Esophagus squamous epithelium (tissue), 5 donors: ENCODE measurements at regions not wholly inside any gene's neighbourhood (a gene's known extent, or its start where the extent isn't known, plus 50 kb on each side); places are given as distances from the start of the nearest gene placed in this dataset.

ENCODE experiments used
- DNase-seq: peaks from one replicate; lab custom pipeline; 2025; lab: John Stamatoyannopoulos, UW
- H3K27ac ChIP-seq, 4 donors: fragments of 200-600 bp; sonication (generic); one replicate each; pipeline ENCODE4 v1.5.1; 2016 to 2019; ENCODE audit warnings: mild to moderate bottlenecking in 1 of 4
- H3K27me3 ChIP-seq, 4 donors: fragments of 200-600 bp; sonication (generic); 1 replicate in 3 of 4; 2 replicates in 1 of 4; pipeline versions ENCODE4 v1.5.1 to v1.6.0; 2017 to 2021; ENCODE audit warnings: antibody characterized with exemption in 1 of 4
- H3K36me3 ChIP-seq, 3 donors: fragments of 200-600 bp; sonication (generic); one replicate each; pipeline ENCODE4 v1.5.1; 2016 to 2019
- H3K4me1 ChIP-seq, 3 donors: fragments of 200-600 bp; sonication (generic); one replicate each; pipeline ENCODE4 v1.5.1; 2017 to 2019
- H3K4me3 ChIP-seq, 4 donors: fragments of 200-600 bp; sonication (generic); 1 replicate in 3 of 4; 2 replicates in 1 of 4; pipeline ENCODE4 v1.5.1; 2016 to 2019; ENCODE audit warnings: mild to moderate bottlenecking in 2 of 4, moderate library complexity in 1 of 4
- H3K9me3 ChIP-seq, 3 donors: fragments of 200-600 bp; sonication (generic); one replicate each; pipeline ENCODE4 v1.5.1; 2016 to 2019
- CTCF ChIP-seq, 6 experiments: fragments of 450-650 bp in 4 of 6; fragments of 200-600 bp in 2 of 6; sonication (generic) in 2 of 6; IDR thresholded peaks; one replicate each; pipeline ENCODE4 v1.5.1; 2016 to 2019; ENCODE audit warnings: antibody characterized with exemption in 6 of 6, mild to moderate bottlenecking in 4 of 6, moderate library complexity in 4 of 6
- POLR2A ChIP-seq, 4 donors: fragments of 450-650 bp; IDR thresholded peaks; one replicate each; pipeline ENCODE4 v1.6.1; 2017; ENCODE audit warnings: antibody characterized with exemption in 4 of 4, mild to moderate bottlenecking in 4 of 4, moderate library complexity in 3 of 4
- WGBS, 2 donors: methylation state at CpG; one replicate each; pipeline ENCODE4 v1.1.5; 2018; 5-methylcytosine and 5-hydroxymethylcytosine counted together
- intact Hi-C: fragments of 100-400 bp; cut with DNase I; formaldehyde crosslinking; loops from one replicate; pipeline ENCODE4 v1.15.0; 2022
- donor health status: DM: yes; HTN: yes; CAD: no.

- intact Hi-C loops: no loop called here
- no peak for TF ChIP-seq CTCF (IDR thresholded peaks at IDR 0.05)
- no peak for TF ChIP-seq POLR2A (IDR thresholded peaks at IDR 0.05)
- DNase-seq: no peak
- Histone ChIP-seq H3K9me3 (no peaks in the 10 kb centered on the region), H3K36me3 (no peaks in the 10 kb centered on the region), H3K27me3 (peaks cover 0 to 36% (median 0%) of the 10 kb centered on the region in 4 donors), H3K4me1 (peaks cover 0 to 22% (median 4%) of the 10 kb centered on the region in 3 donors), H3K4me3 (no peak overlapping the region), H3K27ac (no peak overlapping the region)
- 74 to 80% methylated on average over 3 to 5 of the region's 5 CpGs for WGBS, 2 donors
These were observed 76.8 kb upstream of the NANOS1 start for GRCh38 chr10:118952493-118953295.

- WGBS, 2 donors: 54 to 67% methylated on average over 2 of the region's 3 CpGs
- intact Hi-C loops: no loop called here
- TF ChIP-seq POLR2A (IDR thresholded peaks at IDR 0.05): no peak
- TF ChIP-seq CTCF (IDR thresholded peaks at IDR 0.05): no peak
- H3K4me1 ChIP-seq: peaks cover under 1 to 23% (median 5%) of the 10 kb centered on the region in 3 donors
- no peak overlapping the region for H3K4me3 ChIP-seq
- no peak for DNase-seq
- no peaks in the 10 kb centered on the region for H3K9me3 ChIP-seq
- no peak overlapping the region for H3K27ac ChIP-seq
- no peaks in the 10 kb centered on the region for H3K36me3 ChIP-seq
- peaks cover 0 to 36% (median 0%) of the 10 kb centered on the region in 4 donors for H3K27me3 ChIP-seq
These were observed 75.7 kb upstream of the NANOS1 start for GRCh38 chr10:118953598-118954393.

- Histone ChIP-seq H3K27ac (no peak overlapping the region), H3K4me3 (no peak overlapping the region), H3K27me3 (peaks cover 0 to 36% (median 0%) of the 10 kb centered on the region in 4 donors), H3K36me3 (no peaks in the 10 kb centered on the region), H3K9me3 (no peaks in the 10 kb centered on the region), H3K4me1 (peaks cover 14 to 23% (median 19%) of the 10 kb centered on the region in 3 donors)
- DNase-seq: no peak
- TF ChIP-seq POLR2A (IDR thresholded peaks at IDR 0.05) (no peak), CTCF (IDR thresholded peaks at IDR 0.05) (no peak)
- intact Hi-C loops: no loop called here
- 61 to 69% methylated on average over 2 of the region's 3 CpGs for WGBS, 2 donors
These were observed 74.0 kb upstream of the NANOS1 start for GRCh38 chr10:118955531-118955930.

GRCh38 chr10:118955951-118956801 lies 73.3 kb upstream of the NANOS1 start:
- peaks cover 0 to 33% (median 0%) of the 10 kb centered on the region in 4 donors for H3K27me3 ChIP-seq
- intact Hi-C loops: no loop called here
- H3K4me3 ChIP-seq: no peak overlapping the region
- no peak for DNase-seq
- no peak overlapping the region for H3K27ac ChIP-seq
- H3K9me3 ChIP-seq: no peaks in the 10 kb centered on the region
- no peaks in the 10 kb centered on the region for H3K36me3 ChIP-seq
- peaks cover 14 to 28% (median 19%) of the 10 kb centered on the region in 3 donors for H3K4me1 ChIP-seq
- TF ChIP-seq POLR2A (IDR thresholded peaks at IDR 0.05) (no peak), CTCF (IDR thresholded peaks at IDR 0.05) (no peak)
- WGBS, 2 donors: 80 to 93% methylated on average over 1 to 3 of the region's 4 CpGs
